MCF 10A (cell line): ENCODE measurements at regions not wholly inside any gene's neighbourhood (a gene's known extent, or its start where the extent isn't known, plus 50 kb on each side); places are given as distances from the start of the nearest gene placed in this dataset.
"Not testable (repeated sequence)": the region's sequence is repeated elsewhere in the genome, so short reads cannot be mapped to it uniquely, and the experiment has no call there.

Experiments used
- BruUV-seq: library from RNA; stranded (reverse); fragments of 400-500 nt; replicated peaks from 2 replicates; lab custom pipeline; 2021; lab: Mats Ljungman, UMichigan
- CTCF ChIA-PET: fragments of 300-600 bp; sonication (Branson Sonifier 250); formaldehyde crosslinking; extraction: SDS; loops from one replicate; lab custom pipeline; 2021; ENCODE audit warnings: antibody characterized with exemption, inconsistent platforms; lab: Yijun Ruan, JAX
- POLR2A ChIA-PET: fragments of 300-600, 350-650 bp; sonication (Branson Sonifier 250); formaldehyde crosslinking; extraction: SDS; loops from one replicate; lab custom pipeline; 2020; ENCODE audit warnings: antibody characterized with exemption, inconsistent platforms; lab: Yijun Ruan, JAX
- DNase-seq: peaks from one replicate; pipeline ENCODE4 v3.0.0-alpha.2; 2018; ENCODE audit not compliant: unreplicated experiment
- H3K27ac Mint-ChIP-seq: one replicate; pipeline ENCODE4 v1.8.0; 2022; ENCODE audit warnings: mild to moderate bottlenecking, low read depth, mixed read lengths; ENCODE audit not compliant: unreplicated experiment
- H3K27me3 Mint-ChIP-seq: one replicate; pipeline ENCODE4 v1.8.0; 2022; ENCODE audit warnings: mixed read lengths; ENCODE audit not compliant: insufficient read depth, unreplicated experiment
- H3K36me3 Mint-ChIP-seq: one replicate; pipeline ENCODE4 v1.8.0; 2022; ENCODE audit warnings: mild to moderate bottlenecking, moderate library complexity, mixed read lengths; ENCODE audit not compliant: insufficient read depth, unreplicated experiment
- H3K4me1 Mint-ChIP-seq: one replicate; pipeline ENCODE4 v1.8.0; 2022; ENCODE audit warnings: mixed read lengths; ENCODE audit not compliant: insufficient read depth, unreplicated experiment
- H3K4me3 Mint-ChIP-seq: one replicate; pipeline ENCODE4 v1.8.0; 2022; ENCODE audit warnings: mild to moderate bottlenecking, moderate library complexity, mixed read lengths; ENCODE audit not compliant: unreplicated experiment
- H3K9me3 Mint-ChIP-seq: one replicate; pipeline ENCODE4 v1.8.0; 2022; ENCODE audit warnings: mixed read lengths; ENCODE audit not compliant: unreplicated experiment
- intact Hi-C: fragments of 100-400 bp; cut with micrococcal nuclease; formaldehyde crosslinking; loops from 2 replicates; pipeline ENCODE4 v1.14.1; 2022
- TF ChIP-seq, protein P1 (sequence below): fragments of 200-600 bp; IDR thresholded peaks from one replicate; pipeline ENCODE4 v1.8.0; 2022; ENCODE audit warnings: antibody characterized with exemption, mild to moderate bottlenecking; ENCODE audit not compliant: unreplicated experiment

DNA sequence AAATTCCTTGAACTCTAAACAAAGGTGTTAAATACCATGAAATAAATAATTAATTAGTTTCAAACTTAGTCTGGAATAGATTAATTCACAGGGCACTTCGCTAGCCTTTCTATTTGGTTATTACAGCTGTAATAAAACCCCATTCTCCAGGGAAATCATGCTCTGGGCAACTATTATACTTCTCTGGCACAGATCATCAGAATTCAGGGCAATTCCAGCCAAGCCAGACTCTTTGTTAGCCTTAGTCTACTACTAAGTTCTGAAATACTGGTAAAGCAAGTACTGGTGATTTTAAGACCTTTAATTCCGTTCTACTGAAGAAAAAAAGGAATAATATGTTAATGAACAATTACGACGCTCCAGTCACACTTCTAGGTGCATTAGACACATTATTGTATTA is 123.4 kb upstream of the PDE1A start:
- Mint-ChIP-seq H3K36me3 (no peaks in the 10 kb centered on the region), H3K27ac (no peak overlapping the region), H3K27me3 (no peaks in the 10 kb centered on the region), H3K4me3 (no peak overlapping the region), H3K4me1 (no peaks in the 10 kb centered on the region), H3K9me3 (no peaks in the 10 kb centered on the region)
- TF ChIP-seq, protein P1, sequence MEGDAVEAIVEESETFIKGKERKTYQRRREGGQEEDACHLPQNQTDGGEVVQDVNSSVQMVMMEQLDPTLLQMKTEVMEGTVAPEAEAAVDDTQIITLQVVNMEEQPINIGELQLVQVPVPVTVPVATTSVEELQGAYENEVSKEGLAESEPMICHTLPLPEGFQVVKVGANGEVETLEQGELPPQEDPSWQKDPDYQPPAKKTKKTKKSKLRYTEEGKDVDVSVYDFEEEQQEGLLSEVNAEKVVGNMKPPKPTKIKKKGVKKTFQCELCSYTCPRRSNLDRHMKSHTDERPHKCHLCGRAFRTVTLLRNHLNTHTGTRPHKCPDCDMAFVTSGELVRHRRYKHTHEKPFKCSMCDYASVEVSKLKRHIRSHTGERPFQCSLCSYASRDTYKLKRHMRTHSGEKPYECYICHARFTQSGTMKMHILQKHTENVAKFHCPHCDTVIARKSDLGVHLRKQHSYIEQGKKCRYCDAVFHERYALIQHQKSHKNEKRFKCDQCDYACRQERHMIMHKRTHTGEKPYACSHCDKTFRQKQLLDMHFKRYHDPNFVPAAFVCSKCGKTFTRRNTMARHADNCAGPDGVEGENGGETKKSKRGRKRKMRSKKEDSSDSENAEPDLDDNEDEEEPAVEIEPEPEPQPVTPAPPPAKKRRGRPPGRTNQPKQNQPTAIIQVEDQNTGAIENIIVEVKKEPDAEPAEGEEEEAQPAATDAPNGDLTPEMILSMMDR: no peak
- CTCF ChIA-PET: no interaction called here
- intact Hi-C loops: no loop called here
- no peak for DNase-seq
- BruUV-seq: no TSS peak
- POLR2A ChIA-PET: interaction anchor here (0.7 kb wide), 1 partner anchor 48 kb away, joined by 3 read pairs; no protein-coding TSS in a partner anchor

DNA sequence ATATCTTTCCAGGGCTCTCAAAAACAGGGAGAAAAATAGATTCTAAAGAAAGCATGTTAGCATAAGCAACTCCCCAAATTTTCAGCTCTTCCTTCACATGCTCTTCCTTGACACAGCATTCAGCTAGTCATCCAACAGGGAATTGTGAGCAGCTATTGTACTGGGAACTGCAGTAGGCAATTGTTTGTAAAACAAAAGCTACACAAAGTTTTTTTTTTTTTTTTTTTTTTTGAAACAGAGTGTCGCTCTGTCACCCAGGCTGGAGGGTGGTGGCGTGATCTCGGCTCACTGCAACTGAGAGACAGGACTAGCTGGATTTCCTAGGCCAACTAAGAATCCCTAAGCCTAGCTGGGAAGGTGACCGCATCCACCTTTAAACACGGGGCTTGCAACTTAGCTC is 125.4 kb upstream of the PDE1A start:
- intact Hi-C loops, H3K4me1 Mint-ChIP-seq, H3K27ac Mint-ChIP-seq, POLR2A ChIA-PET, BruUV-seq, H3K36me3 Mint-ChIP-seq, H3K9me3 Mint-ChIP-seq, H3K27me3 Mint-ChIP-seq, H3K4me3 Mint-ChIP-seq, DNase-seq: not testable (repeated sequence)
- CTCF ChIA-PET: interaction anchor here (0.8 kb wide), 1 partner anchor 17 kb away, joined by 4 read pairs; no protein-coding TSS in a partner anchor

DNA sequence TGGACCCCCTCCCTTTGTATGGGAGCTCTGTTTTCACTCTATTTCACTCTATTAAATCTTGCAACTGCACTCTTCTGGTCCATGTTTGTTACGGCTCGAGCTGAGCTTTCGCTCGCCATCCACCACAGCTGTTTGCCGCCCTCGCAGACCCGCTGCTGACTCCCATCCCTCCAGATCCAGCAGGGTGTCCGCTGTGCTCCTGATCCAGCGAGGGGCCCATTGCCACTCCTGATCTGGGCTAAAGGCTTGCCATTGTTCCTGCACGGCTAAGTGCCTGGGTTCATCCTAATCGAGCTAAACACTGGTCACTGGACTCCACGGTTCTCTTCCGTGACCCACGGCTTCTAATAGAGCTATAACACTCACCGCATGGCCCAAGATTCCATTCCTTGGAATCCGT is 125.9 kb upstream of the PDE1A start:
- H3K9me3 Mint-ChIP-seq, DNase-seq, POLR2A ChIA-PET, intact Hi-C loops, H3K4me1 Mint-ChIP-seq, H3K27me3 Mint-ChIP-seq, BruUV-seq, H3K27ac Mint-ChIP-seq, H3K4me3 Mint-ChIP-seq, H3K36me3 Mint-ChIP-seq: not testable (repeated sequence)
- CTCF ChIA-PET: interaction anchor here (0.8 kb wide), 1 partner anchor 16 kb away, joined by 4 read pairs; no protein-coding TSS in a partner anchor

DNA sequence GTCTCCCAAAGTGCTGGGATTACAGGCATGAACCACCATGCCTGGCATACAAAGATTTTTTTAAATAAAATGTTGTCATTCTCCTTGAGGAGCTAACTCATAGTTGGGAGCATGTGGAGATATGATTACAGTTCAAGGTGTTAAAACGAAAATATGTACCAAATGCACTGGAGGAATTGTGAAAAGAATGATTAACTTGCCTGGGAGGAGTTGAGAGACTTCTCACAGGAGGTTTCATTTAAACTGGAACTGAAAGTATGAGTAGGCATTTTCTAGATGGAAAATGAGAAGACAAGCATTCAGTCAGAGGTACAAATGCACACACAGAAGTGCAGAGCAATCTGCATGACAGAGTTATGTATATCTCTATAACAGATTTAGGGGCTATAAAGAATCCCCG is 126.6 kb upstream of the PDE1A start:
- TF ChIP-seq, protein P1: no peak
- POLR2A ChIA-PET: no interaction called here
- no peak for DNase-seq
- Mint-ChIP-seq H3K4me3 (no peak overlapping the region), H3K27me3 (no peaks in the 10 kb centered on the region), H3K36me3 (no peaks in the 10 kb centered on the region), H3K4me1 (no peaks in the 10 kb centered on the region), H3K9me3 (no peaks in the 10 kb centered on the region), H3K27ac (no peak overlapping the region)
- no TSS peak for BruUV-seq
- CTCF ChIA-PET: no interaction called here
- intact Hi-C loops: no loop called here

DNA sequence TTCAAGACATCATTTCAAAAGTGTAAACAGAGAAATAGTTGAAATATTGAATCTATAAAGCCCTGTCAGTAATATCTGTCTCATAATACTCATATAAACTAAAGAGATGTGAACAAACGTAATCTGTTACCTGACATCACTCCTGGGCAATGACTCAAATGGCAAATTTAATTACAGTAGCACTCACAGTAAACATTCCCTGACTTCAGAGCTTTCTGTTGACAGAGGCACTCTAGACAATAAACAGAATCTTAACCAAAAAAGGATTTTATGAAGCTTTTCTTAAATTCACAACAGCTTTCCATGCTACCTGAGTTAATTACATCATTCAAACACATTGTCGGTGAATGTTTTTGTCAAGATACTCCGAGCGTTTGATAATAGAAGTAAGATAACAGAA is 128.1 kb upstream of the PDE1A start:
- no peak for DNase-seq
- TF ChIP-seq, protein P1: no peak
- CTCF ChIA-PET: interaction anchor here (0.5 kb wide), 1 partner anchor 958 kb away, joined by 3 read pairs; no protein-coding TSS in a partner anchor
- POLR2A ChIA-PET: no interaction called here
- no peaks in the 10 kb centered on the region for H3K27me3 Mint-ChIP-seq
- H3K4me3 Mint-ChIP-seq: no peak overlapping the region
- intact Hi-C loops: no loop called here
- BruUV-seq: no TSS peak
- H3K4me1 Mint-ChIP-seq: no peaks in the 10 kb centered on the region
- no peaks in the 10 kb centered on the region for H3K36me3 Mint-ChIP-seq
- H3K27ac Mint-ChIP-seq: no peak overlapping the region
- no peaks in the 10 kb centered on the region for H3K9me3 Mint-ChIP-seq
